CD4-positive, CD25-positive, alpha-beta regulatory T cell (primary cell): ENCODE measurements at regions not wholly inside any gene's neighbourhood (a gene's known extent, or its start where the extent isn't known, plus 50 kb on each side); places are given as distances from the start of the nearest gene placed in this dataset.

ENCODE experiments used
- ATAC-seq, 2 donors: fragments of 150-1000 bp; cut with Tn5 transposase; one replicate each; pipeline ENCODE4 v1.10.0; 2021; ENCODE audit warnings: low read depth in 2 of 2, moderate number of reproducible peaks in 2 of 2, moderate library complexity in 1 of 2
- DNase-seq, 3 donors: peaks; one replicate each; pipeline versions ENCODE4 v3.0.0 to v3.0.0-alpha.2; 2012 to 2022; ENCODE audit warnings: mixed read lengths in 1 of 3
- H3K27ac ChIP-seq: one replicate; pipeline ENCODE4 v1.7.0; 2013; ENCODE audit warnings: mild to moderate bottlenecking, low read length; ENCODE audit not compliant: insufficient read depth, poor library complexity, severe bottlenecking
- H3K27me3 ChIP-seq: one replicate; pipeline ENCODE4 v1.7.0; 2013; ENCODE audit warnings: low read length; ENCODE audit not compliant: control insufficient read depth, insufficient read depth
- H3K36me3 ChIP-seq: one replicate; pipeline ENCODE4 v1.7.0; 2013; ENCODE audit warnings: mild to moderate bottlenecking, low read length, moderate library complexity; ENCODE audit not compliant: control insufficient read depth, insufficient read depth
- H3K4me1 ChIP-seq: 2 replicates; pipeline ENCODE4 v1.7.0; 2013; ENCODE audit warnings: mild to moderate bottlenecking, low read length; ENCODE audit not compliant: insufficient read depth, control insufficient read depth, poor library complexity, severe bottlenecking
- H3K4me3 ChIP-seq: one replicate; pipeline ENCODE4 v1.7.0; 2013; ENCODE audit warnings: low read depth, mild to moderate bottlenecking, low read length, moderate library complexity
- H3K9me3 ChIP-seq, 2 experiments: 1 replicate in 1 of 2; 2 replicates in 1 of 2; pipeline ENCODE4 v1.7.0; 2013; ENCODE audit warnings: low read length in 2 of 2, mild to moderate bottlenecking in 1 of 2, moderate library complexity in 1 of 2; ENCODE audit not compliant: control insufficient read depth in 2 of 2
- H3K27ac Mint-ChIP-seq, 3 donors: one replicate each; pipeline ENCODE4 v1.8.0; 2020 to 2022; ENCODE audit warnings: mild to moderate bottlenecking in 3 of 3, mixed read lengths in 3 of 3, moderate library complexity in 2 of 3
- H3K27me3 Mint-ChIP-seq: one replicate; pipeline ENCODE4 v1.8.0; 2022; ENCODE audit warnings: mild to moderate bottlenecking, mixed read lengths
- H3K36me3 Mint-ChIP-seq: one replicate; pipeline ENCODE4 v1.8.0; 2020; ENCODE audit warnings: mixed read lengths
- H3K4me1 Mint-ChIP-seq, 4 donors: one replicate each; pipeline ENCODE4 v1.8.0; 2020 to 2022; ENCODE audit warnings: mixed read lengths in 4 of 4, mild to moderate bottlenecking in 1 of 4
- H3K4me3 Mint-ChIP-seq, 4 donors: one replicate each; pipeline ENCODE4 v1.8.0; 2020 to 2022; ENCODE audit warnings: mild to moderate bottlenecking in 4 of 4, mixed read lengths in 4 of 4, moderate library complexity in 3 of 4
- H3K9me3 Mint-ChIP-seq, 7 donors: one replicate each; pipeline ENCODE4 v1.8.0; 2020 to 2022; ENCODE audit warnings: mixed read lengths in 7 of 7, mild to moderate bottlenecking in 3 of 7, moderate library complexity in 2 of 7

DNA sequence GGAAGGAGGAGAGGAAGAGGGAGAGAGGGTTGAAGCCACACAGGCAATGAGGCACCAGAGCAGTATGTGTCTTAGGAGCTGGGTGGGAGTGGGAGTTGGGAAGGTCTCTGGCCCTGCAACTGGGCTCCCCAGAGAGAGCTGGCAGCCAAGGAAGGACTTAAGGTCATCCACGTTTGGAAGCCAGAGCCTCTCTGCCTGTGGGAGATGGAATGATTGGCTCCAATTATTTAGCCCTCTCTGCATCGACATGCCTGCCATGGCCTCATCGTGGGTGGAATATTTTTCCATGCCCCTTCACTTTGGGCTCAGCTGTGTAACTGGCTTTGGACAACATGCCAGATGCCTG, 478.5 kb downstream of the RPS24 start:
- Mint-ChIP-seq H3K4me3 (no peak overlapping the region), H3K4me1 (no peaks in the 10 kb centered on the region), H3K27me3 (peaks cover 9% of the 10 kb centered on the region), H3K27ac (no peak overlapping the region), H3K9me3 (peaks cover 0 to 2% (median 0%) of the 10 kb centered on the region in 7 donors), H3K36me3 (no peaks in the 10 kb centered on the region)
- Histone ChIP-seq H3K4me1 (no peaks in the 10 kb centered on the region), H3K4me3 (no peak overlapping the region), H3K9me3 (no peaks in the 10 kb centered on the region), H3K36me3 (no peaks in the 10 kb centered on the region), H3K27me3 (no peaks in the 10 kb centered on the region), H3K27ac (no peak overlapping the region)
- no peak for DNase-seq
- no peak for ATAC-seq

DNA sequence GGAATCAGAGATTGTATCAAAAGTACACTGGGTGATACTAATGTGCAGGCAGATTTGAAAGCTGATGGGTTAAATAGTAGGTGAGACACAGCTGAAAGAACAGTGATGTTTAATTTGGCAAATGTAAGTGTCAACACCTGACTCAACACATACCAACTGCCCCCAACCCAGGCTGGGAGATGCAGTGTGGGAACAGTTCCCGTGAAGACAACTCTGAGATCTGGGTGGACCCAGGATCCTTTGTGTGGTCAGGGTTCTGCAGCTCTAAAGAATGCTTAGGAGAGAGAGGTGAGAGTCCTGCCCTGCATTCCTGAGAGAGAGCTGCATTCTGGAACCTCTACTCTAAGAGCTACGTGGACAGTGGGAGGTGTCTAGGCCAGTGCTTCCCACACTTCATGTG, 479.7 kb downstream of the RPS24 start:
- H3K4me3 ChIP-seq, result no peak overlapping the region
- H3K4me1 Mint-ChIP-seq, result no peaks in the 10 kb centered on the region
- H3K4me1 ChIP-seq, result no peaks in the 10 kb centered on the region
- ATAC-seq (no peak), DNase-seq (no peak)
- peaks cover 0 to 2% (median 0%) of the 10 kb centered on the region in 7 donors for H3K9me3 Mint-ChIP-seq
- H3K27me3 Mint-ChIP-seq, result peaks cover 9% of the 10 kb centered on the region
- no peaks in the 10 kb centered on the region for H3K27me3 ChIP-seq
- no peak overlapping the region for H3K27ac ChIP-seq
- H3K36me3 ChIP-seq, result no peaks in the 10 kb centered on the region
- no peaks in the 10 kb centered on the region for H3K36me3 Mint-ChIP-seq
- H3K9me3 ChIP-seq, result no peaks in the 10 kb centered on the region
- H3K27ac Mint-ChIP-seq, result no peak overlapping the region
- H3K4me3 Mint-ChIP-seq, result no peak overlapping the region

DNA sequence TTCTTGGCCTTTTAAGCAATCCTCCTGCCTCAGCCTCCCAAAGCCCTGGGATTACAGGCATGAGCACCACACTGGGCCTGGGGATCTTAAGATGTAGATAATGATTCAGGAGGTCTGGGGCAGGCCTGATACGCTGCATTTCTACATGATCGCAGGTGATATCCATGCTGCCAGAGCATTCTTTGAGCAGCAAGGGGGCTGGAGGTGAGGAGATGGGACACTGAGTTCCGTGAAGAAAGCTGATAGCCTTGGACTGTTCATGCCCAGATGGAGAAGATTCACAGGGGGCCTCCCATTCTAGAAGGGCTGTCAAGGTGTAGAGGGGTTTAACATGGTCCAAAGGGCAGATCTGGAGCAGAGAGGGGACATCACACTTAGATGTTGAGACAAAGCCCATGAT, 480.3 kb downstream of the RPS24 start:
- H3K4me3 ChIP-seq, result no peak overlapping the region
- ATAC-seq, result no peak

DNA sequence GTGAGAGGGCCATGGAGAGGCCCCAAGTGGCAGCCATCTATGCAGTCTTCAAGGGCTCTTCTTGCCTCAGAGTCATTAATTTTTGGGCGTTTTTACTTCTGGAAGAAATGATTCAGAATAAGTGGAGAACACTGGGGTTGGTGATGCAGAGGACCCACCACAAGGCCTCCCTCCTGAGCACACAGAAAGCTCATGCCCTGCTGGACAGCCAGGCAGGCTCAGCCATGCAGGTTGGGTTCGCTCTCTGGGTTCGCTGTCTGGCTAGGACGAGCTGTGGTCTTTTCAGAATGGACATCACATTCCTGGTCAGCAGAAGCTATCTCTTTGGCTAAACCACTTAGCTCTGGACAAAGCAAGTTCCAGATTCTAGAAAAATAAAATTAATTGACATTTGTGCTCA, 480.8 kb downstream of the RPS24 start:
- Mint-ChIP-seq H3K27me3 (peaks cover 8% of the 10 kb centered on the region), H3K9me3 (peaks cover 0 to 2% (median 0%) of the 10 kb centered on the region in 7 donors), H3K4me3 (no peak overlapping the region), H3K4me1 (no peaks in the 10 kb centered on the region), H3K27ac (no peak overlapping the region), H3K36me3 (no peaks in the 10 kb centered on the region)
- ATAC-seq, result no peak
- Histone ChIP-seq H3K27ac (no peak overlapping the region), H3K36me3 (no peaks in the 10 kb centered on the region), H3K4me1 (no peaks in the 10 kb centered on the region), H3K4me3 (no peak overlapping the region), H3K9me3 (no peaks in the 10 kb centered on the region), H3K27me3 (no peaks in the 10 kb centered on the region)
- DNase-seq, result no peak

More for the DNA sequence above, 480.3 kb downstream of the RPS24 start:
- Histone ChIP-seq H3K9me3 (no peaks in the 10 kb centered on the region), H3K4me1 (no peaks in the 10 kb centered on the region), H3K36me3 (no peaks in the 10 kb centered on the region), H3K27ac (no peak overlapping the region), H3K27me3 (no peaks in the 10 kb centered on the region)
- peaks cover 9% of the 10 kb centered on the region for H3K27me3 Mint-ChIP-seq
- H3K27ac Mint-ChIP-seq, result no peak overlapping the region
- H3K4me3 Mint-ChIP-seq, result no peak overlapping the region
- no peak for DNase-seq
- H3K9me3 Mint-ChIP-seq, result peaks cover 0 to 2% (median 0%) of the 10 kb centered on the region in 7 donors
- H3K36me3 Mint-ChIP-seq, result no peaks in the 10 kb centered on the region
- H3K4me1 Mint-ChIP-seq, result no peaks in the 10 kb centered on the region

DNA sequence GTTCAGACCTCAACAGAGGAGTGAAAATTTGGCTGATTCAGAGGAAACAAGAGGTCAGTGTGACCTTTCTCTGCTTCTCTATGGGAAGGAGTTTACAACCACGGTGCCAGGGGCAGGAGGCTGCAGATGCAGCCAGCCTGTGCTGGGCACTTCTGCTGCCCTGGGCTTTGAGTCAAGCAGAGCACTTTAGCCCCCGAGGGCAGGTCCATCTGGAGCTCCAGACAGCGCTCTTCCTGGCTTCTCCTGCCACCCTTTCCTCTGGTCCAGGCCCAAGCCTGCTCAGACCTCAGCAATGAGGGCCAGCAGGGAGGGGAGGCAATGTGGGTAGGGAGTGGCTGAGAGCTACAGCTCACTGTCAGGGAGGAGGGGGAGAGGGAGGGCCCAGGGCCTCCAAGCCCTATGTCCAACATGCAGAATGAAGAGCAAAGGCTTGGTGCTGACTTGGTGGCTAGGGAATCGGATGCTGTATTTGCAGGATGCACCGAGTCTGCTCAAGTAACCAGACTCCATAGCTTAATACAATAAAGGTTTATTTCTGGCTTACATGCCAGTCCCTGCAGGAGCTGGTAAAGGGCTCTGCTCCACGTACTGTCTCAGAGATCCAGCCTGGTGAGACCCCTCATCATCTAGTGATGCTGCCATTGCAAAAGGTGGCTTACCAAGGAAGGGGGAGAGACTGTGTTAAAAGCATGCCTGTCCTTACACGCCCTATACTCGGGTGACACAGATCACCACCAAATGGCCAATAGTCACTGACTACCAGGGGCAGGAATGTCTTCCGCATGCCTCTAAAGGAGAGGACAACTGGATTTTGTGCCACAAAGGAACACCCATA, 481.6 kb downstream of the RPS24 start:
- Histone ChIP-seq H3K27me3 (no peaks in the 10 kb centered on the region), H3K9me3 (no peaks in the 10 kb centered on the region), H3K4me3 (no peak overlapping the region), H3K36me3 (no peaks in the 10 kb centered on the region), H3K4me1 (no peaks in the 10 kb centered on the region), H3K27ac (no peak overlapping the region)
- no peak for DNase-seq
- Mint-ChIP-seq H3K4me3 (no peak overlapping the region), H3K9me3 (peaks cover 0 to 2% (median 0%) of the 10 kb centered on the region in 7 donors), H3K4me1 (peaks cover 0 to under 1% (median 0%) of the 10 kb centered on the region in 4 donors), H3K36me3 (no peaks in the 10 kb centered on the region), H3K27ac (no peak overlapping the region), H3K27me3 (no peaks in the 10 kb centered on the region)
- no peak for ATAC-seq

DNA sequence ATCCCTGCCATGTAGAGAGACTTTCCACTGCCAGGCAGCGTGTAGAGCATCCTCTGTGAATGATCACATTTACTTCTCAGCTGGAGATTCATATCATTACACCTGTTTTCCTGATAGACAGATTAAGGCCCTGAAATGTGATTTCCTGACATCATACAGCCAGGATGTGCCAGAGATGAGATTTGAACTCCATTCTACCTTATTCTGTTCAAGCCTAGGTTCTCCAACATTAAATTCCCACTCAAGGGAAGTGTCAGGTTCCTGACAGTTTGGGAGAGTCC, 482.1 kb downstream of the RPS24 start:
- Histone ChIP-seq H3K4me1 (no peaks in the 10 kb centered on the region), H3K27me3 (no peaks in the 10 kb centered on the region), H3K9me3 (no peaks in the 10 kb centered on the region), H3K27ac (no peak overlapping the region), H3K4me3 (no peak overlapping the region), H3K36me3 (no peaks in the 10 kb centered on the region)
- no peak overlapping the region for H3K4me3 Mint-ChIP-seq
- DNase-seq (no peak), ATAC-seq (no peak)
- peaks cover 0 to 2% (median 0%) of the 10 kb centered on the region in 7 donors for H3K9me3 Mint-ChIP-seq
- H3K27ac Mint-ChIP-seq, result no peak overlapping the region
- H3K36me3 Mint-ChIP-seq, result no peaks in the 10 kb centered on the region
- no peaks in the 10 kb centered on the region for H3K27me3 Mint-ChIP-seq
- H3K4me1 Mint-ChIP-seq, result peaks cover 0 to 6% (median 1%) of the 10 kb centered on the region in 4 donors

DNA sequence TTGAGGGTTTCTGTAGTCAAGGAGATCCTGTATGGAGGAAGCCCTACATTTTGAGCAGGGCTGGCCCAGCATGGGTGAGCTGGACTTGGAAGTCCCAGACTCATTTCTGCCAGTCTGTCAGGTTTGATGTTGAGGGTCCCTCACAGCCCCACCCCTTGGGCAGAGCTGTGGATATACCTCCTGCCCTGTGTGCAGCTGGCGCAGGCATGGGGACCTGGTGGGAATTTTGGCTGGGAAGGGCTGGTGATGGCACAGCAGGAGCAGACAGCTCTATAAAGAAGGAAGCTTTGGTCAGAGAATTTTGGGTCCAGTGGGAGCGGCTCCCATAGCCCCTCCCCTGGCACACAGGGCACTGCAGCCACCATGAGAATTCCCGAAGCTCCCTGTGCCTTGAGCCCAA, 482.6 kb downstream of the RPS24 start:
- no peak for ATAC-seq
- Mint-ChIP-seq H3K27me3 (no peaks in the 10 kb centered on the region), H3K27ac (no peak overlapping the region), H3K4me1 (peaks cover 0 to 11% (median 3%) of the 10 kb centered on the region in 4 donors), H3K36me3 (no peaks in the 10 kb centered on the region), H3K9me3 (peaks cover 0 to 2% (median 0%) of the 10 kb centered on the region in 7 donors), H3K4me3 (no peak overlapping the region)
- H3K27me3 ChIP-seq, result no peaks in the 10 kb centered on the region
- no peaks in the 10 kb centered on the region for H3K36me3 ChIP-seq
- H3K9me3 ChIP-seq, result no peaks in the 10 kb centered on the region
- DNase-seq, result no peak
- H3K4me3 ChIP-seq, result no peak overlapping the region
- no peaks in the 10 kb centered on the region for H3K4me1 ChIP-seq
- H3K27ac ChIP-seq, result no peak overlapping the region

DNA sequence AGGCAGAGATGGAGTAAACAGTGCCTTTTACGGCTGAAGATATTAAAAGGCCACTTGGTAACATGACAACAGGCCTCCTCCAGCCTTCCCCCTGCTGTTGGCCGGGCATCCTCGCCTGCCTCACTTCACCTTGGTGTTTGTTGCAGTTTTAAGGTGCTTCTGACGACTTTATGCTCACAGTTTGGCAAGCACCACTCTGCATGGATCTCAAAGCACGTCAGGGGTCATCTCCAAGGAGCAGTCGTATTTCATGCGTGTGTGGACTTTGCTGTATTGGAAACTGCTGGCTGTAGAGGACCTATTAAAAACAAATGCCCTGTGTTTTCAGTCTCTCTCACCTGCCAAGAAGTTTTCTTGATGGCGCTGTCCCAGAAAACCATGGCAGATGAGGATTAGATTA, 483.1 kb downstream of the RPS24 start:
- Histone ChIP-seq H3K9me3 (no peaks in the 10 kb centered on the region), H3K4me3 (no peak overlapping the region), H3K36me3 (no peaks in the 10 kb centered on the region), H3K4me1 (no peaks in the 10 kb centered on the region), H3K27me3 (no peaks in the 10 kb centered on the region), H3K27ac (no peak overlapping the region)
- peaks cover 0 to 2% (median 0%) of the 10 kb centered on the region in 7 donors for H3K9me3 Mint-ChIP-seq
- H3K4me3 Mint-ChIP-seq, result no peak overlapping the region
- peaks cover 0 to 11% (median 3%) of the 10 kb centered on the region in 4 donors for H3K4me1 Mint-ChIP-seq
- ATAC-seq (no peak), DNase-seq (no peak)
- no peaks in the 10 kb centered on the region for H3K27me3 Mint-ChIP-seq
- H3K36me3 Mint-ChIP-seq, result no peaks in the 10 kb centered on the region
- H3K27ac Mint-ChIP-seq, result no peak overlapping the region
